GM21619 (cell line): ENCODE measurements at regions not wholly inside any gene's neighbourhood (a gene's known extent, or its start where the extent isn't known, plus 50 kb on each side); places are given as distances from the start of the nearest gene placed in this dataset.

Source experiments
- ATAC-seq: cut with Tn5 transposase; IDR thresholded peaks from one replicate; pipeline ENCODE4 v1.9.1; 2021; ENCODE audit not compliant: unreplicated experiment

GRCh38 chr12:84807249-84807648 is 105.3 kb downstream of the SLC6A15 start:
- no peak for ATAC-seq

- ATAC-seq = no peak
Observed at GRCh38 chr12:84805474-84805858, 107.1 kb downstream of the SLC6A15 start.

- ATAC-seq = no peak
Observed at GRCh38 chr12:84804691-84805473, 107.7 kb downstream of the SLC6A15 start.

- ATAC-seq = no peak
Observed at GRCh38 chr12:84803661-84804060, 108.9 kb downstream of the SLC6A15 start.

- ATAC-seq = no peak
Observed at GRCh38 chr12:84802161-84802560, 110.4 kb downstream of the SLC6A15 start.

GRCh38 chr12:84793558-84794367 is 118.8 kb downstream of the SLC6A15 start:
- no peak for ATAC-seq

GRCh38 chr12:84791444-84791843 is 121.2 kb downstream of the SLC6A15 start:
- no peak for ATAC-seq

- no peak for ATAC-seq
Observed at GRCh38 chr12:84789184-84789583, 123.4 kb downstream of the SLC6A15 start.

GRCh38 chr12:84787253-84787652 is 125.3 kb downstream of the SLC6A15 start:
- no peak for ATAC-seq

- no peak for ATAC-seq
Observed at GRCh38 chr12:84786622-84787021, 126.0 kb downstream of the SLC6A15 start.

- ATAC-seq = no peak
Observed at GRCh38 chr12:84785951-84786350, 126.6 kb downstream of the SLC6A15 start.

- ATAC-seq = no peak
Observed at GRCh38 chr12:84785281-84785680, 127.3 kb downstream of the SLC6A15 start.

- ATAC-seq = no peak
Observed at GRCh38 chr12:84779169-84779568, 133.4 kb downstream of the SLC6A15 start.

- ATAC-seq = no peak
Observed at GRCh38 chr12:84772281-84772680, 140.3 kb downstream of the SLC6A15 start.

GRCh38 chr12:84767079-84767478 is 145.5 kb downstream of the SLC6A15 start:
- no peak for ATAC-seq

- no peak for ATAC-seq
Observed at GRCh38 chr12:84766375-84766774, 146.2 kb downstream of the SLC6A15 start.

- no peak for ATAC-seq
Observed at GRCh38 chr12:84764001-84764400, 148.6 kb downstream of the SLC6A15 start.

- ATAC-seq = no peak
Observed at GRCh38 chr12:84763107-84763506, 149.5 kb downstream of the SLC6A15 start.

GRCh38 chr12:84760091-84760865 is 152.3 kb downstream of the SLC6A15 start:
- no peak for ATAC-seq

- ATAC-seq = no peak
Observed at GRCh38 chr12:84757978-84758377, 154.6 kb downstream of the SLC6A15 start.

GRCh38 chr12:84756961-84757360 is 155.6 kb downstream of the SLC6A15 start:
- no peak for ATAC-seq
